ENCODE measurements at regions not wholly inside any gene's neighbourhood (a gene's known extent, or its start where the extent isn't known, plus 50 kb on each side); places are given as distances from the start of the nearest gene placed in this dataset.

- no peaks in the 10 kb centered on the region for H3K9me2 ChIP-seq (ENCODE audit: low read depth, low read length)
- H3K4me3 ChIP-seq (ENCODE audit: low read depth, low read length, poor library complexity, severe bottlenecking), result no peak overlapping the region
- no peaks in the 10 kb centered on the region for H4K20me1 ChIP-seq (ENCODE audit: insufficient read depth, low read length)
- no peak overlapping the region for H3K27ac ChIP-seq (ENCODE audit: low read depth, low read length, poor library complexity, severe bottlenecking)
- no peak overlapping the region for H3K9ac ChIP-seq (ENCODE audit: low read length)
- no peaks in the 10 kb centered on the region for H3K36me3 ChIP-seq (ENCODE audit: insufficient read depth, low read length)
- no peaks in the 10 kb centered on the region for H3K4me1 ChIP-seq (ENCODE audit: insufficient read depth, low read length, severe bottlenecking)
- no peaks in the 10 kb centered on the region for H3F3A ChIP-seq (ENCODE audit: insufficient read depth, low read length)
- no peak overlapping the region for H2AFZ ChIP-seq (ENCODE audit: low read length)
- H3K79me2 ChIP-seq (ENCODE audit: insufficient read depth, low read length), result no peaks in the 10 kb centered on the region
- no peaks in the 10 kb centered on the region for H3K9me3 ChIP-seq (ENCODE audit: low read length)
- TF ChIP-seq, protein P1, sequence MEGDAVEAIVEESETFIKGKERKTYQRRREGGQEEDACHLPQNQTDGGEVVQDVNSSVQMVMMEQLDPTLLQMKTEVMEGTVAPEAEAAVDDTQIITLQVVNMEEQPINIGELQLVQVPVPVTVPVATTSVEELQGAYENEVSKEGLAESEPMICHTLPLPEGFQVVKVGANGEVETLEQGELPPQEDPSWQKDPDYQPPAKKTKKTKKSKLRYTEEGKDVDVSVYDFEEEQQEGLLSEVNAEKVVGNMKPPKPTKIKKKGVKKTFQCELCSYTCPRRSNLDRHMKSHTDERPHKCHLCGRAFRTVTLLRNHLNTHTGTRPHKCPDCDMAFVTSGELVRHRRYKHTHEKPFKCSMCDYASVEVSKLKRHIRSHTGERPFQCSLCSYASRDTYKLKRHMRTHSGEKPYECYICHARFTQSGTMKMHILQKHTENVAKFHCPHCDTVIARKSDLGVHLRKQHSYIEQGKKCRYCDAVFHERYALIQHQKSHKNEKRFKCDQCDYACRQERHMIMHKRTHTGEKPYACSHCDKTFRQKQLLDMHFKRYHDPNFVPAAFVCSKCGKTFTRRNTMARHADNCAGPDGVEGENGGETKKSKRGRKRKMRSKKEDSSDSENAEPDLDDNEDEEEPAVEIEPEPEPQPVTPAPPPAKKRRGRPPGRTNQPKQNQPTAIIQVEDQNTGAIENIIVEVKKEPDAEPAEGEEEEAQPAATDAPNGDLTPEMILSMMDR (IDR thresholded peaks at IDR 0.05; ENCODE audit: low read length), result no peak
- TF ChIP-seq EZH2 (IDR thresholded peaks at IDR 0.05; ENCODE audit: borderline replicate concordance, low read length), result no peak
- H3K4me2 ChIP-seq (ENCODE audit: low read length), result no peak overlapping the region
- no peaks in the 10 kb centered on the region for H3K27me3 ChIP-seq (ENCODE audit: insufficient read depth, low read length)
Measured at GRCh38 chr12:16415155-16415554, 67.7 kb downstream of the MGST1 start.

GRCh38 chr12:16417058-16417457, 69.6 kb downstream of the MGST1 start:
- H3K4me3 ChIP-seq (ENCODE audit: low read depth, low read length, poor library complexity, severe bottlenecking), result no peak overlapping the region
- no peaks in the 10 kb centered on the region for H3K36me3 ChIP-seq (ENCODE audit: insufficient read depth, low read length)

DNA sequence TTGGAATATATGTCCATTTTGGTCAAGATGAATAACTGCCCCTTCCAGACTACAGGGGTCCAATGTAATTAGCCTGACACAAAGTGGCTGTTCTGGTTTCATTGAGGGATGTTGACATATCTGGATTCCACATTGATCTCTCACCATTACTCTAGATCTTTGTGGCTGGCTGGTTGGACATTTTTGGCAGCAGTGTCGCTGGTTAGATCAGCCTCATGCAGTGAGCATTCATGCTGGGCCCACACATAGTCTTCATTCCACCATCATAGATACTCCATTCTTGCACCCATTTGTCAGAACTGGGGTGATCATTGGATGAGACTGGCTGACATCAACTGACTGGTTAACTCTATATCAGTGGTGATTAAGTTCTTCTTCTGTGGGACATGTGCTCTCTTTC, 74.4 kb downstream of the MGST1 start:
- TF ChIP-seq, protein P1 (IDR thresholded peaks at IDR 0.05; ENCODE audit: low read length), result no peak
- TF ChIP-seq EZH2 (IDR thresholded peaks at IDR 0.05; ENCODE audit: borderline replicate concordance, low read length), result no peak

More at GRCh38 chr12:16417058-16417457, 69.6 kb downstream of the MGST1 start:
- no peak overlapping the region for H2AFZ ChIP-seq (ENCODE audit: low read length)
- H3K27ac ChIP-seq (ENCODE audit: low read depth, low read length, poor library complexity, severe bottlenecking), result no peak overlapping the region
- no peak overlapping the region for H3K4me2 ChIP-seq (ENCODE audit: low read length)
- H3K9me2 ChIP-seq (ENCODE audit: low read depth, low read length), result no peaks in the 10 kb centered on the region
- H3K27me3 ChIP-seq (ENCODE audit: insufficient read depth, low read length), result no peaks in the 10 kb centered on the region
- H3K9me3 ChIP-seq (ENCODE audit: low read length), result no peaks in the 10 kb centered on the region
- H3K4me1 ChIP-seq (ENCODE audit: insufficient read depth, low read length, severe bottlenecking), result no peaks in the 10 kb centered on the region
- H3K9ac ChIP-seq (ENCODE audit: low read length), result no peak overlapping the region
- TF ChIP-seq, protein P1 (IDR thresholded peaks at IDR 0.05; ENCODE audit: low read length), result no peak
- no peak for TF ChIP-seq EZH2 (IDR thresholded peaks at IDR 0.05; ENCODE audit: borderline replicate concordance, low read length)
- H3K79me2 ChIP-seq (ENCODE audit: insufficient read depth, low read length), result no peaks in the 10 kb centered on the region
- no peaks in the 10 kb centered on the region for H4K20me1 ChIP-seq (ENCODE audit: insufficient read depth, low read length)
- H3F3A ChIP-seq (ENCODE audit: insufficient read depth, low read length), result no peaks in the 10 kb centered on the region

More for the DNA sequence above, 74.4 kb downstream of the MGST1 start:
- Histone ChIP-seq H3K27me3 (ENCODE audit: insufficient read depth, low read length) (no peaks in the 10 kb centered on the region), H3K27ac (ENCODE audit: low read depth, low read length, poor library complexity, severe bottlenecking) (no peak overlapping the region), H4K20me1 (ENCODE audit: insufficient read depth, low read length) (no peaks in the 10 kb centered on the region), H3K4me3 (ENCODE audit: low read depth, low read length, poor library complexity, severe bottlenecking) (no peak overlapping the region), H3K4me2 (ENCODE audit: low read length) (no peak overlapping the region), H3F3A (ENCODE audit: insufficient read depth, low read length) (no peaks in the 10 kb centered on the region), H2AFZ (ENCODE audit: low read length) (no peak overlapping the region), H3K9me2 (ENCODE audit: low read depth, low read length) (no peaks in the 10 kb centered on the region), H3K9me3 (ENCODE audit: low read length) (no peaks in the 10 kb centered on the region), H3K79me2 (ENCODE audit: insufficient read depth, low read length) (no peaks in the 10 kb centered on the region), H3K9ac (ENCODE audit: low read length) (no peak overlapping the region), H3K36me3 (ENCODE audit: insufficient read depth, low read length) (no peaks in the 10 kb centered on the region), H3K4me1 (ENCODE audit: insufficient read depth, low read length, severe bottlenecking) (no peaks in the 10 kb centered on the region)

All from OCI-LY1 (cell line).